GM18520 (cell line): ENCODE measurements at regions not wholly inside any gene's neighbourhood (a gene's known extent, or its start where the extent isn't known, plus 50 kb on each side); places are given as distances from the start of the nearest gene placed in this dataset.
A peak's percentile ranks its signal among the peaks of the same experiment; 100 is the strongest.

Experiments used
- ATAC-seq: cut with Tn5 transposase; IDR thresholded peaks from one replicate; pipeline ENCODE4 v1.9.1; 2021; ENCODE audit not compliant: unreplicated experiment

DNA sequence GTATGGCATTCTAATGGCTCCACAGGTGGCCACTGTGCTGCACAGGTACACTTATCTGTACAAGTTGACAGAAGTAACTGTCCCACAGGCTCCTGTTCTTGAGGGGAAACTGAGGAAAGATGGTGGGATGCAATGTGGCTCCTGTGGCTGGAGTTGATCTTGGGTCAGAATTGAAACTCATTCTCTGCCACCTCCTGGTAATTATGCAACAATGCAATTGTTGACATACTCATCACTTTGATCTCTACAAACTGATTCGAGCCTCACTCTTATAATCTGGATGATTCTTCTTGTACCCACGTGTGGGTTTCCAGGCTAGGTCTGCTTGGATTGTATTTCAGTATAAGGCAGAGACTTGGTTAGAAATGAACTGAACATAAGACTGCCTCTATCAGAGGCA lies 148.8 kb downstream of the CCNG2 start:
- no peak for ATAC-seq

DNA sequence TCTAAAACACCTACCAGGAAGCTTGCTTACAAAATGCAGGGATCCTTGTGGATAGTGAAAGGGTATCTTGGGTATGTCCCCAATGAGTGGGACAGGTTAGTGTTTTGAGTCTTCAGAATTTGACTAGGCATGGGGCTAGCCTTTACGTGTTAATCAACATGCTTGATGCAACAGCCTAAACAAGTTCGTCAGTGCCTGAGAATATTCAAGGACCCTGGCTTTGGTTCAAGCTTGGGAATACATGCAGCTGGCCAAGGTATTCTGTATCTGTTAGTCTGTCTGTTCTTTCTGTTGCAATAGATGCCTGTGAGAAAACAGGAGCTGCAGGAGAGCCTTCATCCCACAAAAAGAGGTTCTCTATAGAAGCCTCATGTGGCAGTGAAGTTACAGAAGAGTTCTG lies 149.5 kb downstream of the CCNG2 start:
- ATAC-seq: no peak

DNA sequence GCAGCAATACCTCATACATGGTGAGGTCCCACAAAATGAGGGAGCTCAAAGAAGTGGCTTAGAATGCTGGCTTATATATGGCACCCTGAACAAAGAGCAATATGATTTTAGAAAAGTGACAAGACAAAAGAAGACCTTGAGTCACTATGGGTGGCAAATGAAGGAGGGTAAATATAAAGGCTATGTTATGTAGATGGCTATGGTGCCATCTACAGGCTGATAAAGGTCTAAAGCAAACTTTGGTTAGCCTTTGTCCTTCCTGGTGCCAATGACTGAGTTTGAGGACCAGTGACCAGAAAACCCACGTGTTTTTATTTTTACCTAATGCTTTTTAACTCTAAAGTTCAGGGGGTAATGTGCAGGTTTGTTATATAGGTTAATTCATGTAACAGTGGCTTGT lies 151.8 kb downstream of the CCNG2 start:
- ATAC-seq: no peak

DNA sequence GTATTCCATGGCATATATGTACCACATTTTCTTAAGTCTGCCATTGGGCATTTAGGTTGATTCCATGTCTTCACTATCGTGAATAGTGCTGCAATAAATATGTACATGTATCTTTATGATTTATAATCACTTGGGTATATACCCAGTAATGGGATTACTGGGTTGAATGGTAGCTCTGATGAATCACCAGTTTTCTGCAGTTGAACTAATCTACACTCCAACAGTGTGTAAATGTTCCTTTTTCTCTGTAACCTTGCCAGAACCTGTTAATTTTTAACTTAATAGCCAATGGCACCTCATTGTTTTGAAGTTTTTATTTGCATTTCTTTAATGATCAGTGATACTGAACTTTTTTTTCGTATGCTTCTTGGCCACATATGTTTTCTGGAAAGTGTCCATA lies 152.5 kb downstream of the CCNG2 start:
- no peak for ATAC-seq

DNA sequence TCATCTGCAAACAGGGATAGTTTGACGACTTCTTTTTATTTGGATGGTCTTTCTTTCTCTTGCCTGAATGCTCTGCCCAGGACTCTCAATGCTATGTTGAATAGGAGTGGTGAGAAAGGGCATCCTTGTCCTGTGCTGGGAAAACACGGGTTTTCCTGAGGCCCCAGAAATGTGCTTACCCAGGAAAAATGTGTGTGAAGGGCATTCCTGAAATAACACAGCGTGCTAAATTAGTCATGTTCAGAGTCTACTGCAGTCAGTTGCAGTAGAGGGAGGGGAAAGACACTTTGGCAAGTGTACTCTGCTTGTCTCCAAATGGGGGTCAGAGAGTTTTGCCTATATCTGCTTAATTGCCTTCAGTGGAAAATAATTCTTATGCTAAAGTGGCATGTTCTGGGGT lies 153.9 kb downstream of the CCNG2 start:
- ATAC-seq: no peak

DNA sequence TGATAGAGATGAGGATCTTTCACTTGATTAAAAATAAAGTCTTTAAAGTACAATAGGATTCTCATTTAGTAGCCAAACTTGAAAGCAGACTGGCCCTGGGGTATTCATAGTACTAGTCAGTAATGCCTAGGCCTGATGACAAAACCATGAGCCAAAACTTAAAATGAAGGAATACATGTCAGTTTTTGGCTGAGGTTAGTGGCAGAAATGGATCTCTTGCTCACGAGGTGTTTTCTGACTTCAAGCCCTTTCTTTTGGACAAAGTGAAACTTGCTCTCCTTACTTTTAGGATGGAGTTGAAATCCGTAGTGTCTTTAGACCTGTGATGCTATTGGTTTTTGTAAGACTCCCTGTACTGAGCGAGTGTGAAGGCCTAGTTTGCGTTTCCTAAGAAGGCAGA lies 157.7 kb downstream of the CCNG2 start:
- no peak for ATAC-seq

DNA sequence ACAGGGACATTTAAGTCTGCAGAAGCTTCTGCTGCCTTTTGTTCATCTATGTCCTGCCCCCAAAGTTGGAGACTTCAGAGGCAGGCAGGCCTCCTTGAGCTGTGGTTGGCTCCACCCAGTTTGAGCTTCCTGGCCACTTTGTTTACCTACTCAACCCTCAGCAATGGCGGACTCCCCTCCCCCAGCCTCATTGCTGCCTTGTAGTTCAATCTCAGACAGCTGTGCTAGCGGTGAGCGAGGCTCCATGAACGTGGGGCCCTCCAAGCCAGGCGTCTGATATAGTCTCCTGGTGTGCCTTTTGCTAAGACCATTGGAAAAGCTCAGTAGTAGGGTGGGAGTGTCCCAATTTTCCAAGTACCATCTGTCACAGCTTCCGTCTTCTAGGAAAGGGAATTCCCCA lies 170.1 kb downstream of the CCNG2 start:
- ATAC-seq: no peak

DNA sequence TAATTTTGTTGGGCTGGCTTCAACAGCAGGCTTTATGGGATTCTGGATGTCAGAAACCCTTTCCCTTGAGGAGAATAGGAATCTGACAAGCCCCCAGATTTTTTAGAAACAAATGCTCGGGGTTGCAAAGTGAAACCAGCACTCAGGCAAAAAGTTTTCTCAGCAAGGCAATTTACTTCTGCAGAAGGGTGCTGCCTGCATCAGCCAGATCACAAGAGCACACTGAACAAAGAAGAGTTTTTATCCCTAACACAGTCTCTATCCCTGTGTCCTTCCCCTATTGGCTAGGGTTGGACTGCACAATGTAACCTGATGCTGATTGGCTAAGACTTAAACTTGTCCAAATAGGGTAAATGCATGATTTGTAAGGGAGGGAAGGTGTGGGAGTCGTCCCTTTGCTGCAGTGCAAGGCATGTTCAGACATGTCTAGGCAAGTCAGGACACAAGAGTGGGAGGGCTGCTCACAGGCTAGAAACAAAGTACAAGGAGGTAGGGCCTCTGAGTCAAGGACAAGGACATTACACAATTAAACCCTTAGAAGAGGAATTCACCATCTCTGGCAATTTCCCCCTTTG lies 175.8 kb downstream of the CCNG2 start:
- no peak for ATAC-seq

DNA sequence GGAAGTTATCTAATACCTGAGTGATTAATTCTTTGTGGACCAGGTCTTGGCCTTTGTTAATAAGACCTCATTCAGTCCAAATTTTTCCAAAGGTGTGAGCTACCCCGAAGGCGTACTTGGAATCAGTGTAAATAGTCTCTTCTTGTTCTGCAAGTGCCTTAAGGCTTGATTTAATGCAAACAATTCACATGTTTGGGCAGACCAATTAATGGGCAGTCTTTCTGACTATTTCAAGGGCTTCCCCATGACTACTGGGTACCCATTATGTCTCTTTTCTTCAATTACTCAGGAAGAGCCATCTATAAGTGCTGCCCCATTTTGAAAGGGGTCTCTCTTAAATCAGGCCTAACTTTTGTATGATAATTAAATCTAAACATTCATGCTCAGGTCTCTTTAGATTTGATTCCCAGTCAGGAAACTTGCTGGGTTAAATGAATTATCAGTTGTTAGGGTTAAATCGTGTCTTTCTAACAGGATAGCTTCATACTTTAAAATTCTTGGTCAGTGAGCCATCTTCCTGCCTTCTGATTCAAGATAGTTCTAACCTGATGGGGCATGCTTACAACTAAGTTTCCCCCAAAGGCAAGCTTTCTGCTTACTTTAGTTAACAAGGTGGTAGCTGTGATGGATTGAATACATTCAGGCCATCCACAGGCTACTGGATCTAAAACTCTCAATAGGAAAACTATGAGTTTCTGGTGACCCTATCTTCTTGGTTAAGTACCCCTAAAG lies 179.6 kb downstream of the CCNG2 start:
- no peak for ATAC-seq

DNA sequence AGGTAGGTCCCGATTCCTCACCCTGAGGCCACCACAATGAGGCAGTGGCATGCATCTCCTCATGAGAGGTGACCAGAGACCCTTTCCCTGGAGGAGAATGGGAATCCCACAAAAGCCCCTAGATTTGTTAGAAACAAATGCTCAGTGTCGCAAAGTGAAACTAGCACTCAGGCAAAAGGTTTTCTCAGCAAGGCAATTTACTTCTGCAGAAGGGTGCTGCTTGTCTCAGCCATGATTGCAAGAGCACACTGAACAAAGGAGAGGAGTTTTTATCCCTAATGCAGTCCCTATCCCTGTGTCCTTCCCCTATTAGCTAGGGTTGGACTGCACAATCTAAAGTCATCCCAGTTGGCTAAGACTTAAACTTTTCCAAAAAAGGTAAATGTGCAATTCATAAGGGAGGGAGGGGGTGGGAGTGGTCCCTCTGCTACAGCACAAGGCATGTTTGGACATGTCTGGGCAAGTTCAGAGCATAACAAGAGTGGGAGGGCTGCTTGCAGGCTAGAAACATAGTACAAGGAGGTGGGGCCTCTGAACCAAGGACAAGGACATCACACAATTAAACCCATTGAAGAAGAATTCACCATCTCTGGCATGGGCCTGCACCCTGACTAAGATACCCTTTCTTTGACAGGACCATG lies 185.3 kb downstream of the CCNG2 start:
- ATAC-seq: no peak

DNA sequence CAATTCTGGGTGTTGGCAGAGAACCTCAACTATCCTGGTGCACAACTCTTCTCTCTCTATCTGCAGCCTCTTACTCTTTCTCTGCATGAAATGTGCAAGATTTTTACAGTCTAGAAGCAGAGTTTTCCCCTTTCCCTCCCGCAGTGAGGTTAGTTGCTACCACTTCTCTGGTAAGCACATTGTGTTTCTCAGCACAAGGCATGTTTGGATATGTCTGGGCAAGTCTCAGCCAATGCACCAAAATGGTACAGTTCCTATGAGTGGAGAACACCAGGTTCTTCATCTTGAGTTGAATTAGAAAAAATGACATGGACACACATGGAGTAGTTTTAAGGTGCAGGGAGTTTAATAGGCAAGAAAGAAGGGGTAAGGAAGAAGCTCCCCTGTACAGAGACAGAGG lies 187.0 kb downstream of the CCNG2 start:
- ATAC-seq: no peak

DNA sequence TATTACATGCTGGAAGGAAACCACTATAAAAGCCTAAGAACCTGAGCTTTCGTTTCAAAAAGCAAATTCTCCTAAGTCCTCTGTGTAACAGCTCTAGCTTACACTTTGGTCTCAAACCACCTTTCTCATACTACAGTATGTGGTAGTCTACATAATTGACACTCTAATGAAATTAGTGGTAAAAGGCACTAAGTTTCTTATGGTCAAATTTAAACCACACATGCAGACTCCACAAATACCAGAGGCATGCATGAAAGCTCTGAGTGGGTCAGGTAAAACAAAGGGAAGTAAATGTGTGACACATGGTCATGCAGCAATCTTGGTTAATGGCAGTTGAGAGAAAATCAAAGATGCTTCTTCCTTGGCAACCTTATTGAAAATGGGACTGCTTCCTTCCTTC lies 187.8 kb downstream of the CCNG2 start:
- no peak for ATAC-seq

DNA sequence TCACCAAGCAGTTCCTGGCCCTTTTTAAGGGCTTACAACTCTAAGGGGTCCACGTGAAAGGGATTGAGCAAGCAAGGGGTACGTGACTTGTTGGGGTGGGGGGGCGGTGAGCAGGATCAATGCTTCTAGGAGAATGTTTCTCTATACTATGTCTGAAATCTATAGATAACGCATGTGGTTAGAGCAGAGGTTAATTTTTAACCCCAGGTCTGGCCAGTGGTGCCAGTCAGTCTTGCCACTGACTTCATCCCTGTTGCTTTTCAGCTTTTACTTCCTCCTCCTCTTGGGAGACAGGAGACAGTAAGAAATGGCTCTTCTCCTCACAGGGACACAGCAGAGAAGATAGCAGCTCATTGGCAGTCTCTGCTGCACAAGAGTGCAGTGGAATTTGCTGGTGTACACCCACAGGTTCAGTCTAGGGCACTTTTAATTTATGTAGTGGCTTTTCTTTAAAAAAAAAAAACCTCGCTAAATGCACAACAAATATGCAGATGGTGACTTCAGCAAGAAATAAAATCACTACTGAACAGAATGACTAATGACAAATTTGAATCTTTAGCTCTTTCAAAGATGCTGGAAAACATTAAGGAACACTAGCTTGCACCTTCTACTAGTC lies 190.5 kb downstream of the CCNG2 start:
- ATAC-seq: peak; percentile 45

DNA sequence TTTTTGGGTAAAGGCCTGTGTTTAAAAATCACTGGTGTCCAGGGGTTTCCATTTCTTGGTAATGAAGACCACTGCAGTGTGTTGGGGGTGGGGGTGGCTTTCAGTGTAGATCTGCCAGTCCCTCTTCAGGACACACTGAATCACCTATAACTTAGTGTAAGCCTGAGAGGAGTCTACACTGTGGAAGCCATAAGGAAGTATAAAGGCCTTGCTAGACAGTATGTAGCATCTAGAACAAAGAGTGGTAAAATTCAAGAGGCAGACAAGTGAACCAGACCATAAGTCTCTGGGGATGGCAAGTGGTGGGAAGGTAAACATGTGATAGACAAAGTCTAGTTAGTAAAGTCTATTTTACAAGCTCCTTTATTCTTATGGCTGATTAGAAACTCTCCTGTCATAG lies 191.8 kb downstream of the CCNG2 start:
- ATAC-seq: no peak

DNA sequence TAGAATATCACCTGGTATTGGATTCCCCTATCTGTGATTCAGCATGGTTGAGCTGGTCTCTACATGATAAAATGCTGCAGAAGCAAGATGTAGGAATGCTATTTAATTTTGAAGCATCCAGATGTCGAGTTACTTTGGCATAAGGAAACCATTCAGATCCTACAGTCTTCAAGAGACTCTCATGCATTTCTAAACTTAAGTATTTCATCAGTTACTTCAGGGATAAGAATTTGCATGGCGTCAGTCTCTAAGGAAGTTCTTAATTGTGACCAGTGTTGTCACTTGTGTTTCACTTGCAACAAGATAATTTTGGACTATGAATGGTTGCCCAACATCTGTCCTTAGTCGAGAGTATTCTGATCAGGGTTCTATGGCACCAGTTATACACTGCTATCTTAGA lies 192.4 kb downstream of the CCNG2 start:
- no peak for ATAC-seq

DNA sequence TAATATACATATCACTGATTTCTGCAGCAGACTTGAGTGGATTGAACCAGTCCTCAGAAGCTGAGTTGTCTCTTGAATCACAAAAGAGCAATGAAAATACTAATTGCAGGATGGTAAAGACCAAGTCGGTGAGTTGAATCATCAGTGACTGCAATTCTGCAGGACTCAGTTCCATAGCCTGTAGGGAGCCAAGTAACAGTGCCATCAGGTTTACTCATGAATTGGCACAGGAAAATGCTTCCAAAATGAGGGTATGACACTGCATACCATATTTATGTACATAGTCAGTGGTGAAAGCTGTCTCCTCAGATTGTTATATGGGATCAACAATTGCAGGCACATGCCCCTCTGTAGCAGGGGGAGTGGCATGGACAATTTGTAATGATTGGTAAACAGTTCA lies 192.8 kb downstream of the CCNG2 start:
- no peak for ATAC-seq

DNA sequence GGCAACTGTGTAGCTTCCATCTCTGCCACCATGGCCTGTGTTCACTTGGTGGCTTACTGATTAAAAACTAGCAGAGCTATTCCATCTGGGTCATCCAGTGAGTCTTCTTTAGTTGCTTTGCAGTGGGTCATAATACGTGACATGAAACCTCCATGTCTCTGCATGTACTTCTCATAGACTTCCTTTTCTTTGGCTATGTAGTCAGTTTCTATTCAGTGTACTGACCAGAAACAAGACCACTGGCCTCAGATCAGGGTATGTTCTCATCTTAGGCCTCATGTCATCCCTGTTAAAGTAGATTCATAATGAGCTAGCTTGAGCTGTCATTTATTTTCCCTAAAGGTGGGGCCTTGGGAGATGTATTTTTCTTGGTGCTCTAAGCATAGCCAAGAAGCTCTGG lies 195.2 kb downstream of the CCNG2 start:
- ATAC-seq: no peak

DNA sequence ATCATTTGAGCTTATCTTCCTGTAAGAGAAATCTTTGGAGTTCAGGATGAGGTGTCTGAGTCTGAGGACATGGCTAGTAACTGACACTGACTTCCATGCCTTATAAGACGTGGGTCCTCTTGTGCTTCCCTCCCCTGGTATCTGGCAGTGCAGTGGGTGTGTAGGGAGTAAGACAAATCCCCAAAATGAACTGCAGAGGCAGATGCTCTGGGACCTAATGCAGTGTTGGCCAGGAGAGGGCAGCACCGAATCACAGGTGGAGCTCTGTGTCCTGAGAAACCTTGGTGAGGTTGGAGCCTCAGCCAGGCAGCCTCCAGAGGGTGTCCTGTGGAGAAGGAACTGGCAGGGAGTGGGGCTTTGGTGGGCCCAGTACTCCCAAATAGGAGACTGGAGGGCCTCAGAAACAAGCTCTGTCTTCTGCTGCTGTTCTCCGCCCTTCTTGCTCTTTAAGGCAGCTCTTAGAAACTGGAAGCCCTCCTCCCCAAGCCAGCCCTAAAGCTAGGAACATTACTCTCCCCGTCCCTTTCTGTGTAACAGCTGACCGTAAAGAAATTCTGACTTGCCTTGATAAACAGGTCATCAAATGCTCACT lies 196.8 kb downstream of the CCNG2 start:
- ATAC-seq: peak; percentile 39

DNA sequence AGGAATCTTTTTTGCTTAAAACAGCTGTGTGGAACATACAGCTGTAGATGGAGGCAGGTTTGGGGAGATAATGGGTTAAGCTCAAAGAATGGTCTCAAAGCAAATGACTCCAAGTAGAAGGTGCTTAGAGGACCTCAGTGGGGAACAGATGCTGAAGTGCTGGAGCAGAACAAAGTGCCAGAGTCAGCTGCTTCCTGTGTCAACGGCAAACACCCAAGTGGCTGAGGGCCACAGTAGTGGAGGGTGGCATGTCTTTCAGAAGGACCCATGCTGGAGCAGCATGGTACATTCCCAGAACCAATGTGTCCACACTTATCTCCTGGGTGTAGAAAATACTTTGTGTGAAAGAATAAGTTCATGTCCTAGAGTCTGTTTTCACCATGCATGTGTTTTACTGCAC lies 197.5 kb downstream of the CCNG2 start:
- ATAC-seq: no peak

DNA sequence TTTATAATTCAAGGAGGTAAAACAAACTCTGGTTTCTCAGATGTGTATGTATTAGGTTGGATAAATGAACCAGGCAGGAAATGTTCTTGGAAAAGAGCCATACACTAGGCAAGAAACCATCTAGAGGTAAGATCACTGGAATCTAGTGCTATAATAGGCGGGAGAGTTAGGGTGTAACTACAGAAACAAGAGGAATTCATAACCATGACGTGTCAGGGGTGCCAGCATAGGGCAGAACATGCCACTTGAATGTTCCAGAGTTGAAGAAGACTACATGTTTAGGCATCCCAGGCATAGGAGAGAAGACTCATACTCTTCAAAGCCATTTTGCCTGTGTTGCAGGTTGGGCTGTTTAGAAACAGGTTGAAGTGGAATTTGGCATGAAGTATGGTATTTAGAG lies 198.7 kb downstream of the CCNG2 start:
- no peak for ATAC-seq

DNA sequence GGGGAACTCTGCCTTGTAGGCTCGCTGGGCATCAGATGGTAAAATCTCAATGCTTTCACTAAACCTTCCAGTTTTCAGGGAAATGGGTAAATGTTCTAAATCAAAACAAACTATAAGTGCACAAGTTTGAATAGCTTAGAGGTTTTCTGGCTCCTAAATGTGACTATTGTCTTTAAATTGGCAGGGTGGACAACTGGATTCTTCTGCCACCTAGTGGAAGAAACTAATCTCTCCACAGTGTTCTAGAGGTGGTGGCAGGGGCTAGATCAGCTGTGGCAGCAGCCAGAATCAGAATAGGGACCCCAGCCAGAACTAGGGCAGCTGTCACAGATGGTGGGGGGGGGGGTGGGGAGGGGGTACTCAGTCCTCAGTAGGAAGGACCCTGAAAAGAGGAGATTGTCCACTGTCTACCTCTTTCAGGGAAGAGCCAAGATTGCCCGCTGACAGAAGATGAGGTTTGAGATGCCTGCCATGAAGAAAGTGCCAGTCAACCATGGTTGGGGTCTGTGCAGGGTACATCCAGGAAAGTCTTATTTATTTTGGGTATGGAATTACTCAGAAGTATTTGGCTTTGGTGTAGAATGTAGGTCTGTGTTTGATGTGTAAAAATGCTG lies 201.4 kb downstream of the CCNG2 start:
- no peak for ATAC-seq
